Liver (tissue), 3 donors: ENCODE measurements at regions not wholly inside any gene's neighbourhood (a gene's known extent, or its start where the extent isn't known, plus 50 kb on each side); places are given as distances from the start of the nearest gene placed in this dataset.

Experiments used
- CTCF ChIP-seq: fragments of 150-350 bp; IDR thresholded peaks from 2 replicates; pipeline ENCODE4 v1.5.1; 2017; ENCODE audit warnings: improper control_type of control experiment, low read depth, low read length; ENCODE audit not compliant: missing input control
- GABPA ChIP-seq, 2 donors: IDR thresholded peaks in 1 of 2; conservative IDR thresholded peaks in 1 of 2; 2 replicates each; pipeline ENCODE4 v1.6.1; 2016; ENCODE audit warnings: antibody characterized with exemption in 2 of 2, mild to moderate bottlenecking in 1 of 2, moderate library complexity in 1 of 2
- REST ChIP-seq: IDR thresholded peaks from 2 replicates; pipeline ENCODE4 v1.6.1; 2016; ENCODE audit warnings: antibody characterized with exemption, mild to moderate bottlenecking
- ZBTB33 ChIP-seq: IDR thresholded peaks from 2 replicates; pipeline ENCODE4 v1.6.1; 2016; ENCODE audit warnings: antibody characterized with exemption
- donor health status: healthy.
- donor health status: healthy.

GRCh38 chr4:171715973-171716372, 97.2 kb upstream of the GALNTL6 start:
- TF ChIP-seq CTCF (no peak), GABPA (IDR thresholded peaks at IDR 0.05 in 1 of 2, conservative IDR thresholded peaks at IDR 0.05 in 1 of 2) (no peak), ZBTB33 (no peak), REST (no peak)
